K562 (cell line): ENCODE measurements at regions not wholly inside any gene's neighbourhood (a gene's known extent, or its start where the extent isn't known, plus 50 kb on each side); places are given as distances from the start of the nearest gene placed in this dataset.

Experiments
- ATAC-seq: fragments of 200-7000 bp; cut with Tn5 transposase; 3 replicates; pipeline ENCODE4 v1.9.1; 2020; ENCODE audit warnings: moderate library complexity
- BruUV-seq: library from RNA; stranded (reverse); fragments of 400-500 nt; replicated peaks from 2 replicates; lab custom pipeline; 2021; lab: Mats Ljungman, UMichigan
- CTCF ChIA-PET: fragments of 300-600 bp; formaldehyde crosslinking; extraction: SDS; loops from one replicate; lab custom pipeline; 2021; ENCODE audit warnings: low intra/inter-chr PET ratio; lab: Yijun Ruan, JAX
- POLR2A ChIA-PET: fragments of 300-600, 350-650 bp; sonication (Branson Sonifier 250); formaldehyde crosslinking; extraction: SDS; loops from one replicate; lab custom pipeline; 2021; ENCODE audit warnings: antibody characterized with exemption, inconsistent platforms; lab: Yijun Ruan, JAX
- DNase-seq, 4 experiments: peaks; one replicate each; pipeline versions ENCODE4 v3.0.0 to v3.0.0-alpha.2; 2011 to 2018; ENCODE audit warnings: low spot score in 3 of 4, mixed read lengths in 3 of 4; ENCODE audit errors: extremely low read depth in 1 of 4
- FAIRE-seq: peaks from 2 replicates; lab custom pipeline; 2011; peaks lifted over from hg19 to GRCh38; lab: Jason Lieb, UNC
- H2AFZ ChIP-seq: 2 replicates; pipeline ENCODE4 v1.6.0; 2011; ENCODE audit warnings: low read depth, low read length, control low read depth, inconsistent platforms
- H3K27ac ChIP-seq: fragments of 200-600 bp; 3 replicates; pipeline ENCODE4 v1.8.0; 2011; ENCODE audit warnings: low read depth, mild to moderate bottlenecking, control low read depth, inconsistent platforms, low read length, moderate library complexity, mixed read lengths; ENCODE audit errors: extremely low read depth
- H3K27me3 ChIP-seq, 2 experiments: fragments of 300-600 bp in 1 of 2; 2 replicates in 1 of 2; 3 replicates in 1 of 2; pipeline versions ENCODE4 v1.6.0 to v1.8.0; 2011; ENCODE audit warnings: inconsistent platforms in 2 of 2, low read length in 2 of 2, mild to moderate bottlenecking in 1 of 2, mixed read lengths in 1 of 2, moderate library complexity in 1 of 2; ENCODE audit not compliant: control insufficient read depth in 2 of 2, insufficient read depth in 2 of 2
- H3K36me3 ChIP-seq: fragments of 300-600 bp; 3 replicates; pipeline ENCODE4 v1.8.0; 2011; ENCODE audit warnings: mild to moderate bottlenecking, low read length, inconsistent platforms; ENCODE audit not compliant: control insufficient read depth, insufficient read depth
- H3K4me1 ChIP-seq, 2 experiments: fragments of 200-600 bp in 1 of 2; replicated peaks in 1 of 2; 2 replicates in 1 of 2; 3 replicates in 1 of 2; pipeline versions ENCODE4 v1.5.1 to v1.8.0; 2011; ENCODE audit warnings: inconsistent platforms in 2 of 2, low read length in 2 of 2, mild to moderate bottlenecking in 1 of 2, mixed read lengths in 1 of 2, moderate library complexity in 1 of 2; ENCODE audit not compliant: control insufficient read depth in 2 of 2, insufficient read depth in 2 of 2
- H3K4me2 ChIP-seq: 2 replicates; pipeline ENCODE4 v1.6.1; 2011; ENCODE audit warnings: low read length, control low read depth, inconsistent platforms, mixed read lengths; ENCODE audit not compliant: insufficient read depth
- H3K4me3 ChIP-seq: fragments of 200-600 bp; sonication (generic), shearing (Covaris generic); 2 replicates; pipeline ENCODE4 v1.5.1; 2016; ENCODE audit warnings: control low read depth, inconsistent platforms
- H3K79me2 ChIP-seq: fragments of 200-600 bp; 3 replicates; pipeline ENCODE4 v1.8.0; 2011; ENCODE audit warnings: low read length, inconsistent platforms; ENCODE audit not compliant: control insufficient read depth, insufficient read depth
- H3K9ac ChIP-seq, 2 experiments: 2 replicates each; pipeline versions ENCODE4 v1.6.0 to v1.6.1; 2011; ENCODE audit warnings: low read depth in 2 of 2, low read length in 2 of 2, control low read depth in 1 of 2, inconsistent platforms in 1 of 2, mild to moderate bottlenecking in 1 of 2, mixed read lengths in 1 of 2; ENCODE audit not compliant: insufficient read depth in 1 of 2
- H3K9me1 ChIP-seq: one replicate; pipeline ENCODE4 v1.6.0; 2011; ENCODE audit warnings: inconsistent platforms, mild to moderate bottlenecking, low read length, moderate library complexity; ENCODE audit not compliant: control insufficient read depth, insufficient read depth
- H3K9me3 ChIP-seq: replicated peaks from 2 replicates; pipeline ENCODE4 v1.5.1; 2011; ENCODE audit warnings: low read depth, low read length, inconsistent platforms; ENCODE audit not compliant: control insufficient read depth, insufficient read depth
- H4K20me1 ChIP-seq: replicated peaks from 2 replicates; pipeline ENCODE4 v1.6.1; 2011; ENCODE audit warnings: low read length, inconsistent platforms, mixed read lengths; ENCODE audit not compliant: control insufficient read depth, insufficient read depth
- BCL6 ChIP-seq: fragments of 250-450 bp; sonication (Bioruptor Pico); IDR thresholded peaks from 2 replicates; pipeline ENCODE4 v1.4.0; 2020
- CBX2 ChIP-seq: fragments of 200-600 bp; sonication (generic); IDR thresholded peaks from one replicate; pipeline ENCODE4 v1.6.1; 2012; ENCODE audit warnings: mild to moderate bottlenecking, low read length, inconsistent platforms; ENCODE audit not compliant: insufficient read depth, poor library complexity, severe bottlenecking
- DDX20 ChIP-seq: fragments of 450-650 bp; IDR thresholded peaks from 2 replicates; pipeline ENCODE4 v1.6.1; 2016; ENCODE audit warnings: missing genetic modification characterization, low read depth, mild to moderate bottlenecking, missing compliant biosample characterization, moderate library complexity
- EZH2 ChIP-seq: IDR thresholded peaks from 2 replicates; pipeline ENCODE4 v1.6.1; 2012; ENCODE audit warnings: low read depth, mild to moderate bottlenecking, inconsistent platforms, low read length, borderline replicate concordance
- FOSL1 ChIP-seq: fragments of 200-800 bp; sonication (Bioruptor generic); conservative IDR thresholded peaks from 2 replicates; pipeline ENCODE4 v1.6.1; 2016; ENCODE audit warnings: missing genetic modification characterization, missing compliant biosample characterization
- MCM5 ChIP-seq: fragments of 450-650 bp; IDR thresholded peaks from 2 replicates; pipeline ENCODE4 v1.6.1; 2016; ENCODE audit warnings: low read depth
- MYC ChIP-seq, 2 experiments: fragments of 250-450 bp in 1 of 2; sonication (Bioruptor Pico) in 1 of 2; IDR thresholded peaks; 2 replicates each; pipeline versions ENCODE4 v1.5.1 to v1.6.1; 2012 to 2021; ENCODE audit warnings: low read depth in 2 of 2, borderline replicate concordance in 1 of 2, improper control_type of control experiment in 1 of 2, low read length in 1 of 2, mild to moderate bottlenecking in 1 of 2, moderate library complexity in 1 of 2
- RBM15 ChIP-seq: fragments of 200-400 bp; formaldehyde crosslinking; IDR thresholded peaks from 2 replicates; pipeline ENCODE4 v1.6.1; 2018; ENCODE audit warnings: mild to moderate bottlenecking, low read length, moderate library complexity; ENCODE audit not compliant: insufficient read depth
- SRSF1 ChIP-seq: fragments of 200-400 bp; formaldehyde crosslinking; IDR thresholded peaks from 2 replicates; pipeline ENCODE4 v1.6.1; 2017; ENCODE audit warnings: mild to moderate bottlenecking, low read depth, low read length, moderate library complexity
- TRIM25 ChIP-seq: fragments of 450-650 bp; IDR thresholded peaks from 2 replicates; pipeline ENCODE4 v1.7.0; 2016; ENCODE audit warnings: borderline replicate concordance
- TSC22D4 ChIP-seq: fragments of 450-650 bp; IDR thresholded peaks from 2 replicates; pipeline ENCODE4 v1.6.1; 2016; ENCODE audit warnings: missing genetic modification characterization, missing biosample characterization, control low read depth
- ZC3H8 ChIP-seq: fragments of 450-650 bp; IDR thresholded peaks from 2 replicates; pipeline ENCODE4 v1.6.1; 2017
- ZKSCAN1 ChIP-seq: fragments of 150-350 bp; IDR thresholded peaks from 2 replicates; pipeline ENCODE4 v1.6.1; 2016; ENCODE audit warnings: low read depth, low read length
- ZNF507 ChIP-seq: conservative IDR thresholded peaks from 2 replicates; pipeline ENCODE4 v1.6.1; 2017; ENCODE audit warnings: missing genetic modification characterization, missing compliant biosample characterization
- WGBS: fragments of 100-300 bp; shearing (Covaris generic); methylation state at CpG from one replicate; pipeline ENCODE4 v1.1.6; 2016; ENCODE audit warnings: low coverage, mixed read lengths; ENCODE audit not compliant: insufficient coverage; ENCODE audit errors: missing lambda C conversion rate; 5-methylcytosine and 5-hydroxymethylcytosine counted together
- in situ Hi-C: fragments of 300-500 bp; cut with MboI; formaldehyde crosslinking; loops from 4 replicates; pipeline ENCODE4 v1.15.0; 2018; ENCODE audit warnings: inconsistent platforms, mixed read lengths
- intact Hi-C: fragments of 100-400 bp; cut with micrococcal nuclease; formaldehyde crosslinking; loops from 2 replicates; pipeline ENCODE4 v1.14.2; 2022

GRCh38 chr2:172374318-172375240 is 52.8 kb upstream of the ITGA6 start:
- intact Hi-C loops: no loop called here
- no peaks in the 10 kb centered on the region for H3K36me3 ChIP-seq
- WGBS: 0% methylated on average over 7 of the region's 7 CpGs
- no peak for TF ChIP-seq MYC (IDR thresholded peaks at IDR 0.05; ENCODE audit: low read depth, low read length)
- TF ChIP-seq MYC (CRISPR knock-in tag; IDR thresholded peaks at IDR 0.05; ENCODE audit: borderline replicate concordance, low read depth): no peak
- TF ChIP-seq ZKSCAN1: no peak
- TF ChIP-seq FOSL1 (tag): no peak
- TF ChIP-seq EZH2: no peak
- no peak for TF ChIP-seq DDX20
- TF ChIP-seq ZNF507 (tag): no peak
- no peak for TF ChIP-seq ZC3H8
- no peak for TF ChIP-seq TRIM25
- no peak for TF ChIP-seq CBX2
- TF ChIP-seq SRSF1: no peak
- no peak for TF ChIP-seq TSC22D4 (tag)
- no peak for TF ChIP-seq RBM15
- TF ChIP-seq BCL6 (CRISPR knock-in tag): no peak
- no peak for TF ChIP-seq MCM5
- DNase-seq (no peak), FAIRE-seq (no peak), ATAC-seq (no peak)
- no peaks in the 10 kb centered on the region for H3K9me3 ChIP-seq
- H2AFZ ChIP-seq: no peak overlapping the region
- ChIA-PET POLR2A (interaction anchor here (0.6 kb wide), 2 partner anchors 27 to 1176 kb away, joined by 4 read pairs; no protein-coding TSS in a partner anchor), CTCF (no interaction called here)
- no peaks in the 10 kb centered on the region for H3K9me1 ChIP-seq
- no peak overlapping the region for H3K4me2 ChIP-seq
- H3K4me3 ChIP-seq: no peak overlapping the region
- H3K9ac ChIP-seq: no peak overlapping the region
- H3K27me3 ChIP-seq: 0 out of 5 replicates have a peak, but pooled peaks cover 0 to 4% of the 10 kb centered on the region in 2 experiments
- H3K27ac ChIP-seq: no peak overlapping the region
- BruUV-seq: no TSS peak
- H3K79me2 ChIP-seq: no peaks in the 10 kb centered on the region
- H4K20me1 ChIP-seq: no peaks in the 10 kb centered on the region
- in situ Hi-C loops: no loop called here
- no peaks in the 10 kb centered on the region for H3K4me1 ChIP-seq
